HUES6 (cell line): ENCODE measurements at regions not wholly inside any gene's neighbourhood (a gene's known extent, or its start where the extent isn't known, plus 50 kb on each side); places are given as distances from the start of the nearest gene placed in this dataset.

Experiments
- H3K27ac ChIP-seq: 2 replicates; pipeline ENCODE4 v1.7.0; 2013; ENCODE audit warnings: low read depth, mild to moderate bottlenecking, low read length, inconsistent platforms
- H3K27me3 ChIP-seq: 2 replicates; pipeline ENCODE4 v1.6.1; 2013; ENCODE audit warnings: low read length; ENCODE audit not compliant: control insufficient read depth, insufficient read depth
- H3K36me3 ChIP-seq: 2 replicates; pipeline ENCODE4 v1.6.1; 2013; ENCODE audit warnings: low read length; ENCODE audit not compliant: control insufficient read depth, insufficient read depth
- H3K4me1 ChIP-seq: 2 replicates; pipeline ENCODE4 v1.6.1; 2013; ENCODE audit warnings: low read length; ENCODE audit not compliant: control insufficient read depth, insufficient read depth
- H3K4me3 ChIP-seq: 2 replicates; pipeline ENCODE4 v1.5.1; 2013; ENCODE audit warnings: low read depth, low read length
- H3K9ac ChIP-seq: one replicate; pipeline ENCODE4 v1.6.1; 2013; ENCODE audit warnings: mild to moderate bottlenecking, low read length
- H3K9me3 ChIP-seq: 2 replicates; pipeline ENCODE4 v1.6.1; 2013; ENCODE audit warnings: low read depth, low read length; ENCODE audit not compliant: control insufficient read depth, insufficient read depth

- Histone ChIP-seq H3K4me1 (no peaks in the 10 kb centered on the region), H3K9ac (no peak overlapping the region), H3K36me3 (no peaks in the 10 kb centered on the region), H3K4me3 (no peak overlapping the region), H3K27ac (no peak overlapping the region), H3K27me3 (no peaks in the 10 kb centered on the region), H3K9me3 (no peaks in the 10 kb centered on the region)
Observed at GRCh38 chr10:91022390-91022789, 101.5 kb upstream of the ANKRD1 start.

GRCh38 chr10:91022924-91023699 lies 102.2 kb upstream of the ANKRD1 start:
- H3K9ac ChIP-seq = no peak overlapping the region
- no peaks in the 10 kb centered on the region for H3K9me3 ChIP-seq
- no peaks in the 10 kb centered on the region for H3K4me1 ChIP-seq
- no peak overlapping the region for H3K4me3 ChIP-seq
- no peaks in the 10 kb centered on the region for H3K27me3 ChIP-seq
- no peaks in the 10 kb centered on the region for H3K36me3 ChIP-seq
- no peak overlapping the region for H3K27ac ChIP-seq

GRCh38 chr10:91023700-91024398 lies 103.0 kb upstream of the ANKRD1 start:
- Histone ChIP-seq H3K27me3 (no peaks in the 10 kb centered on the region), H3K9me3 (no peaks in the 10 kb centered on the region), H3K4me3 (no peak overlapping the region), H3K9ac (no peak overlapping the region), H3K27ac (no peak overlapping the region), H3K36me3 (no peaks in the 10 kb centered on the region), H3K4me1 (no peaks in the 10 kb centered on the region)

GRCh38 chr10:91024541-91024940 lies 103.7 kb upstream of the ANKRD1 start:
- Histone ChIP-seq H3K4me1 (no peaks in the 10 kb centered on the region), H3K27ac (no peak overlapping the region), H3K9ac (no peak overlapping the region), H3K9me3 (no peaks in the 10 kb centered on the region), H3K36me3 (no peaks in the 10 kb centered on the region), H3K27me3 (no peaks in the 10 kb centered on the region), H3K4me3 (no peak overlapping the region)

DNA sequence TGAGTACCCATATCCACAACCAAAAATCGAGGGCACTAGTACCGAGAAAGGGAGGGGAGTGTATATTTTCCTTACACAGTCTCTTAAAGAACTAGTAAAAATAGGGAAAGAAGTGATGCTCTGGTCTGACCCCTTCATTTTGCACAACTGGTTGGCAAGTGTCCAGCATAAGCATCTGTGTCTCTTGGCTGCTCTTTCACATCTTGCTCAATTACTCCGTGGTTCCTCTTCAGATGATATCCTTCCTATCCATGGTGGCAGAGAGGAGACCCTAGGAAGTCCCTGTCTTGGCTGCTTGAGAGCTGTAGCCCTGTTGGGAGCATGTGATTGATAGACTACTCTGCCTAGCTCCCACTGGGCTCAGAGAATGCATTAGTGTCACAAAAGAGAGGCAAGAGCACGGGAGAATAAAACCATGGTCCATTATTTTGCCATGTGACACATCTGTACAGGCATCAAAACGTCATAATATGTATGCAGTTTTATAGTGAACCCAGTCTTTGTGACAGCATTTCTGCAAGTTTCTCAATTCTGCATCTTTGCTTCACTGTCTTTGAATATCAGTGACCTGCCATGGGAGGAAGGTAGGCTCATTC lies 111.8 kb upstream of the ANKRD1 start:
- H3K27me3 ChIP-seq = no peaks in the 10 kb centered on the region
- H3K27ac ChIP-seq = no peak overlapping the region
- H3K4me1 ChIP-seq = peaks cover 12% of the 10 kb centered on the region
- H3K36me3 ChIP-seq = no peaks in the 10 kb centered on the region
- no peaks in the 10 kb centered on the region for H3K9me3 ChIP-seq
- no peak overlapping the region for H3K4me3 ChIP-seq
- no peak overlapping the region for H3K9ac ChIP-seq

DNA sequence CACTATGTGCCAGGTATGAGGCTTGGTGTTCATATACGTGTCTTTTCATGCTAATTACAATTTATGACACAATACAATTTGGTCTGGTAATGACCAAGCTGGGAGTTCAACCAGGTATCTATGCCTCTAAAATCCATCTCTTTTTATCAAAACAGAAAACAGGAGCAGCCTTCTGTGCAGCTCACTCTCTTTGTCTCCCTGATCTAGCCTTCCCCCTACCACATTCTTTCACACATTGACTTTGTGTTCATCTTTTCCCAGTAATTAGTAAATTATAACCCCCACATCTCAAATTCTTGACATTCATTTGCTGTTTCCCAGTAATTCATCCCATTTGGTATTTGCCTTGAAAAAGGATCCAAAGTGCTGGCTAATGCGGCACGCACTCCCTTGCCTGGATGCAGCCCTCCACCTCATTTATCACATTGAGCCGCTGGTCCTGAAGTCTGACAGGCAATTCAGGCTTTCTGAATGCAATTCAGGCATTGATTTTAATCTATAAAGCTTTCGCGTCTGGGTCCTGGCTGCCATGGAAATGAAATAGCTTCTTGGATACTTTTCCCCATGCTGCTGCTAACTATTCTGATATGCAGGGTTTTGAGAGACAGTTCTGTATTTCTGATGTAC lies 112.5 kb upstream of the ANKRD1 start:
- Histone ChIP-seq H3K4me1 (peaks cover 12% of the 10 kb centered on the region), H3K9ac (no peak overlapping the region), H3K9me3 (no peaks in the 10 kb centered on the region), H3K4me3 (no peak overlapping the region), H3K36me3 (no peaks in the 10 kb centered on the region), H3K27me3 (no peaks in the 10 kb centered on the region), H3K27ac (no peak overlapping the region)

DNA sequence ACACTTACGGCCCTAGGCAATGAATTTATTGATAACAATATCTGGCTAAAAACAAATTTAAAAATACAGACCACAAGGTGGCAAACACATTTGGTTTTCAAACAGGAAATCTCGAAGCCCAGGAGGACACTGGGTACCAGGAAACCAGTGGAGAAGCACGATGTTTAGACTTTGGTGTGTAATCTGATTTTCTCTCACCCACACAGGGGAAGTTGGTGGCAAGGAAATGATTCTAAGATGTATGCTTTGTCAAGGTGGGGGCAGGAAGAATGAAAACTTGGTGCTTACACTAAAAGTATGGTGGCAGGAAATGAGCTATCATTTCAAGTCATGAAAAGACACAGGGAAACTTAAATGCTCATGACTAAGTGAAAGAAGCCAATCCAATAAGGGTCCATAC lies 113.2 kb upstream of the ANKRD1 start:
- no peaks in the 10 kb centered on the region for H3K9me3 ChIP-seq
- peaks cover 12% of the 10 kb centered on the region for H3K4me1 ChIP-seq
- no peak overlapping the region for H3K4me3 ChIP-seq
- no peak overlapping the region for H3K27ac ChIP-seq
- H3K36me3 ChIP-seq = no peaks in the 10 kb centered on the region
- H3K27me3 ChIP-seq = no peaks in the 10 kb centered on the region; the same call in 1 of the 2 replicates
- H3K9ac ChIP-seq = no peak overlapping the region

- no peaks in the 10 kb centered on the region; the same call in 1 of the 2 replicates for H3K27me3 ChIP-seq
- H3K27ac ChIP-seq = no peak overlapping the region
- H3K9me3 ChIP-seq = no peaks in the 10 kb centered on the region
- no peak overlapping the region for H3K9ac ChIP-seq
- H3K4me1 ChIP-seq = peaks cover 12% of the 10 kb centered on the region
- H3K36me3 ChIP-seq = no peaks in the 10 kb centered on the region
- no peak overlapping the region for H3K4me3 ChIP-seq
Observed at GRCh38 chr10:91034494-91035159, 113.7 kb upstream of the ANKRD1 start.

DNA sequence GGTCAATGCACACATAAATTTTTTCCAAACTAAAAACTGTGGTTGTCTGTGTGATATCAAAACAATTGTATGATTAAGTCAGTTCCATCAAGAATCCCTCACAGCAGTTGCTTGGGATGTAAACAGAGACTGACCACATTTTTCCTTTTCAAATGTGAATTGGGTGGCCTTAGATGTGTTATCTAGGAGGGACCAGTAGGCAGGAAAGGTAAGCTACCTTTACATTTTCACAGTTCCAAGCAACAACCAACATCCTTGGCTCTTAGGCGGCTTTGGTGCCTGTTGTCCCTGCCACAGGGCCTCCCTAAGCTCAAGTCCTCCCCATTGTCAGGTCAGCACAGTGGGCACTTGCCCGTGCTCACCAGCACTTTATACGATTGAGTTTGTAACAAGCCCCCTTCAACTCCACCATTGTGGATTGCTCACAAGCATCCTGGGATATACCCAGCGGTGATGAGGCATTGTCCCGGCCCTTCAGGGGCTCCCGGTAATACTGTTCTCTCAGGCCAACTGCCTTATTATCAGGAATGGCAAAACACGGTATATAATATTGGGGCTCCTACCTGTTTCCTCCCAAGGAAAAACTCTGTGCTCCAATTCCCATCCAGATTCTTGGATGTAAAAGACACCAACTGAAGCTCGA lies 114.9 kb upstream of the ANKRD1 start:
- Histone ChIP-seq H3K27me3 (no peaks in the 10 kb centered on the region; the same call in 1 of the 2 replicates), H3K27ac (no peak overlapping the region), H3K36me3 (no peaks in the 10 kb centered on the region), H3K9me3 (no peaks in the 10 kb centered on the region), H3K4me3 (no peak overlapping the region), H3K4me1 (peaks cover 12% of the 10 kb centered on the region), H3K9ac (no peak overlapping the region)

DNA sequence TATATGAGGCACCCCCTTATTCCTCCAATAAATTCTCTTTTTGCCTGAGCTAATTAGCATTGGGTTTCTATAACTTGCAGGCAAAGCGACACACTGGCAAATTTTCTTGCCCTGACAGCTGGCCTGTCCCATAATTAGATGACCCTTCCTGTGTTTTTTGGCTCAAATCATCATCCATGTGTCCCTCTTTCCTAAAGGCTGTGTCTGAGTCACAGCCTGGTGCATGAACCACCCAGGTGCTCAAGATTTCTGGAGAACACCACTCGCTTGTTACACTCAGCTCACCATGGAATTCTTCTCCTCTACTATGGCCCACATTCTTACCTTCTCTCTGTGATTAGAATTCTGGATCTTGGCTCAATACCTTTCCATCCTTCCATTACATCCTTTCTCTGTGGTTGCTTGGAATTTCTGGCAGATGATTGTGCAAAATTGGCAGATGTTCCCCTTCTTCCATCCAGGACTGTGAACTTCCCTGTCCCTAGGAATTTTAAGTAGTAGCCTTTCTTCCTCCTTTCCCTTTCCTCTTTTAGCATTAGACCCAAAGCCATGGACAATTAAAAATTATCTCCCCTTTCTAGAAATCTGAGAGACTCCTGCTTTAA lies 116.0 kb upstream of the ANKRD1 start:
- Histone ChIP-seq H3K4me3 (no peak overlapping the region), H3K4me1 (peaks cover 12% of the 10 kb centered on the region), H3K27me3 (no peaks in the 10 kb centered on the region; the same call in none of the 2 replicates), H3K9ac (no peak overlapping the region), H3K27ac (no peak overlapping the region), H3K36me3 (no peaks in the 10 kb centered on the region), H3K9me3 (no peaks in the 10 kb centered on the region)
